DOHH2 (cell line): ENCODE measurements at regions not wholly inside any gene's neighbourhood (a gene's known extent, or its start where the extent isn't known, plus 50 kb on each side); places are given as distances from the start of the nearest gene placed in this dataset.

Experiments
- EZH2phosphoT487 ChIP-seq: fragments of 200-600 bp; sonication (generic); IDR thresholded peaks from 2 replicates; pipeline ENCODE4 v1.6.1; 2017; ENCODE audit warnings: borderline replicate concordance, mild to moderate bottlenecking, antibody characterized with exemption, low read length, moderate library complexity, mixed read lengths
- TF ChIP-seq, protein P1 (sequence below): fragments of 200-600 bp; sonication (generic); IDR thresholded peaks from one replicate; pipeline ENCODE4 v1.5.1; 2014; ENCODE audit warnings: antibody characterized with exemption, mild to moderate bottlenecking, low read depth, low read length; ENCODE audit not compliant: poor library complexity, severe bottlenecking

DNA sequence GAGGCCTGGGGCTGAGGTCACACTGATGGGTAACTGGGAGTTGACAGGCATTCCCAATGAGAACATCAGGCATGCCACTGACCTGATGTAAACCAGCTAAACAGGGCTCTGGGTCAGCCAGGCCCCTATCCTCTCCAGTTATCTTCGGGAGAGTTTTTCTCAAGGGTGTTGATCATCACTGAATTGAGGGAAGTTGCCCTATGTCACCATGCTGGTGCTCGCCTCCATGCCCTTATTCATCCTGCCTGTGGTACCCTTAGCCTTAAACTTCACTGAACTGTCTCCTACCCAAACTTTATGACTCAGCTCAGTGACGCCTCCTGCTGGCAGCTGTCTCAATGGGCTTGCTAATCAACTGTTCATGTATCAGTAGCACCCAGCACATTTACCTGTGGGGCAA, 80.7 kb upstream of the TNR start:
- TF ChIP-seq, protein P1, sequence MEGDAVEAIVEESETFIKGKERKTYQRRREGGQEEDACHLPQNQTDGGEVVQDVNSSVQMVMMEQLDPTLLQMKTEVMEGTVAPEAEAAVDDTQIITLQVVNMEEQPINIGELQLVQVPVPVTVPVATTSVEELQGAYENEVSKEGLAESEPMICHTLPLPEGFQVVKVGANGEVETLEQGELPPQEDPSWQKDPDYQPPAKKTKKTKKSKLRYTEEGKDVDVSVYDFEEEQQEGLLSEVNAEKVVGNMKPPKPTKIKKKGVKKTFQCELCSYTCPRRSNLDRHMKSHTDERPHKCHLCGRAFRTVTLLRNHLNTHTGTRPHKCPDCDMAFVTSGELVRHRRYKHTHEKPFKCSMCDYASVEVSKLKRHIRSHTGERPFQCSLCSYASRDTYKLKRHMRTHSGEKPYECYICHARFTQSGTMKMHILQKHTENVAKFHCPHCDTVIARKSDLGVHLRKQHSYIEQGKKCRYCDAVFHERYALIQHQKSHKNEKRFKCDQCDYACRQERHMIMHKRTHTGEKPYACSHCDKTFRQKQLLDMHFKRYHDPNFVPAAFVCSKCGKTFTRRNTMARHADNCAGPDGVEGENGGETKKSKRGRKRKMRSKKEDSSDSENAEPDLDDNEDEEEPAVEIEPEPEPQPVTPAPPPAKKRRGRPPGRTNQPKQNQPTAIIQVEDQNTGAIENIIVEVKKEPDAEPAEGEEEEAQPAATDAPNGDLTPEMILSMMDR: peak; percentile 75
- TF ChIP-seq EZH2phosphoT487: no peak
